ENCODE measurements at regions not wholly inside any gene's neighbourhood (a gene's known extent, or its start where the extent isn't known, plus 50 kb on each side); places are given as distances from the start of the nearest gene placed in this dataset.

DNA sequence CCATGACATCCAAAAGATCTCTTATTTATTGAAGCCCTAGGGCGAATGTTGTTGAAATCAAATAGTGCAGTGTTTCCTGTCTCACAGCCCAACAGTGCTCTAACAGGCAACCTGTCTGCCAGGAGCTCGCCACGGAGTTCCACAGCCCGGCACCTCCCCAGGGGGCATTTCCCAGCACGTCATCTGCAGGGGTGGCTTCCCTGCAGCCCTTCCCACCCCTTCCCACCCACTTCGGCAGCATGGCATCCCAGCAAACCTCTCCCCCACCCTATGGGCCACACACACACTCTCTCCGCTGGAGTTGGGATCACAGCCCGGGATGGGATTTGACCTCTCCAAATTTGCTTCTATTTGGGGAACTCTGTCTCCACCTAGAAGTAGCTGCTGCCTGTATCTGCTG is 62.7 kb upstream of the C14orf180 start:
- ChIA-PET POLR2A (ENCODE audit: unreplicated experiment) (no interaction called here), CTCF (no interaction called here)
- Histone ChIP-seq H3K27me3 (ENCODE audit: insufficient read depth, low read depth) (peaks cover 99% of the 10 kb centered on the region), H3K36me3 (ENCODE audit: low read depth) (no peaks in the 10 kb centered on the region), H3K4me1 (replicated peaks; ENCODE audit: insufficient read depth) (no peaks in the 10 kb centered on the region), H4K20me1 (ENCODE audit: insufficient read depth) (no peaks in the 10 kb centered on the region), H3F3A (ENCODE audit: insufficient read depth, low read depth) (no peaks in the 10 kb centered on the region), H3K9me2 (ENCODE audit: insufficient read depth) (no peaks in the 10 kb centered on the region), H3K27ac (no peak overlapping the region), H3K79me2 (ENCODE audit: low read depth) (no peaks in the 10 kb centered on the region), H3K4me2 (no peak overlapping the region), H3K9me3 (ENCODE audit: insufficient read depth, low read depth) (no peaks in the 10 kb centered on the region), H3K4me3 (no peak overlapping the region), H2AFZ (no peak overlapping the region)
- TF ChIP-seq, protein P1, sequence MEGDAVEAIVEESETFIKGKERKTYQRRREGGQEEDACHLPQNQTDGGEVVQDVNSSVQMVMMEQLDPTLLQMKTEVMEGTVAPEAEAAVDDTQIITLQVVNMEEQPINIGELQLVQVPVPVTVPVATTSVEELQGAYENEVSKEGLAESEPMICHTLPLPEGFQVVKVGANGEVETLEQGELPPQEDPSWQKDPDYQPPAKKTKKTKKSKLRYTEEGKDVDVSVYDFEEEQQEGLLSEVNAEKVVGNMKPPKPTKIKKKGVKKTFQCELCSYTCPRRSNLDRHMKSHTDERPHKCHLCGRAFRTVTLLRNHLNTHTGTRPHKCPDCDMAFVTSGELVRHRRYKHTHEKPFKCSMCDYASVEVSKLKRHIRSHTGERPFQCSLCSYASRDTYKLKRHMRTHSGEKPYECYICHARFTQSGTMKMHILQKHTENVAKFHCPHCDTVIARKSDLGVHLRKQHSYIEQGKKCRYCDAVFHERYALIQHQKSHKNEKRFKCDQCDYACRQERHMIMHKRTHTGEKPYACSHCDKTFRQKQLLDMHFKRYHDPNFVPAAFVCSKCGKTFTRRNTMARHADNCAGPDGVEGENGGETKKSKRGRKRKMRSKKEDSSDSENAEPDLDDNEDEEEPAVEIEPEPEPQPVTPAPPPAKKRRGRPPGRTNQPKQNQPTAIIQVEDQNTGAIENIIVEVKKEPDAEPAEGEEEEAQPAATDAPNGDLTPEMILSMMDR (conservative IDR thresholded peaks at IDR 0.05), result no peak
- TF ChIP-seq EZH2 (IDR thresholded peaks at IDR 0.05; ENCODE audit: low read depth), result no peak
- DNase-seq, result no peak
- intact Hi-C loops (cut with micrococcal nuclease; ENCODE audit: unreplicated experiment), result no loop called here
- BruUV-seq (replicated peaks), result no TSS peak

DNA sequence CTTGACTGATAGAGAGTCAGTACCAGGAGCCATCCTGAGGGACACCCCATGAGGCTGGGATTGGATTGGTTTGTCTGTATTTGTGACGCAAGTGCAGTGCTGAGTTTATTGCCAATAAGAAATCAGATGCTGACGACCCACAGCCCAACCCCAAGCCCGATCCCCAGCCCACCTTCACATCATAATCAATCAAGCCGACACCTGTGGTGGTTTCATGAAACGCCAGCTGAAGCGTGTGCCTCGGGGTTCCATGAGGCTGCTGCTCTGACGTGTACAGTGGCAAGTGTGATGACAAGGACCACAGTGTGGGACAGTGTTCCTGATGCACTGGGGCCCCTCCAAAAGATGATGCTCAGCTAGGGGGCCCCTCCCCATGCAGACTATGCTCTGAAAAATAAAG is 62.1 kb upstream of the C14orf180 start:
- TF ChIP-seq EZH2 (IDR thresholded peaks at IDR 0.05; ENCODE audit: low read depth), result no peak
- TF ChIP-seq, protein P1 (conservative IDR thresholded peaks at IDR 0.05), result no peak
- BruUV-seq (replicated peaks), result no TSS peak
- POLR2A ChIA-PET (ENCODE audit: unreplicated experiment), result no interaction called here
- Histone ChIP-seq H3K79me2 (ENCODE audit: low read depth) (no peaks in the 10 kb centered on the region), H3K9me3 (ENCODE audit: insufficient read depth, low read depth) (no peaks in the 10 kb centered on the region), H3K4me1 (replicated peaks; ENCODE audit: insufficient read depth) (no peaks in the 10 kb centered on the region), H3K4me3 (no peak overlapping the region), H3K4me2 (no peak overlapping the region), H3K27me3 (ENCODE audit: insufficient read depth, low read depth) (peaks cover 99% of the 10 kb centered on the region), H3K27ac (no peak overlapping the region), H3F3A (ENCODE audit: insufficient read depth, low read depth) (no peaks in the 10 kb centered on the region), H4K20me1 (ENCODE audit: insufficient read depth) (no peaks in the 10 kb centered on the region), H3K36me3 (ENCODE audit: low read depth) (no peaks in the 10 kb centered on the region), H3K9me2 (ENCODE audit: insufficient read depth) (no peaks in the 10 kb centered on the region), H2AFZ (no peak overlapping the region)
- DNase-seq, result peak in 1 of 2 experiments; percentile 31
- CTCF ChIA-PET, result no interaction called here
- intact Hi-C loops (cut with micrococcal nuclease; ENCODE audit: unreplicated experiment), result no loop called here

GRCh38 chr14:104517867-104518266 is 61.7 kb upstream of the C14orf180 start:
- peak in 1 of 2 experiments; percentile 4 for DNase-seq
- POLR2A ChIA-PET (ENCODE audit: unreplicated experiment), result no interaction called here
- intact Hi-C loops (cut with micrococcal nuclease; ENCODE audit: unreplicated experiment), result no loop called here

More at GRCh38 chr14:104517867-104518266, 61.7 kb upstream of the C14orf180 start:
- no peak overlapping the region for H3K27ac ChIP-seq
- H3F3A ChIP-seq (ENCODE audit: insufficient read depth, low read depth), result no peaks in the 10 kb centered on the region
- no peaks in the 10 kb centered on the region for H3K36me3 ChIP-seq (ENCODE audit: low read depth)
- H3K79me2 ChIP-seq (ENCODE audit: low read depth), result no peaks in the 10 kb centered on the region
- TF ChIP-seq EZH2 (IDR thresholded peaks at IDR 0.05; ENCODE audit: low read depth), result no peak
- TF ChIP-seq, protein P1 (conservative IDR thresholded peaks at IDR 0.05), result no peak
- H3K9me2 ChIP-seq (ENCODE audit: insufficient read depth), result no peaks in the 10 kb centered on the region
- peaks cover 99% of the 10 kb centered on the region for H3K27me3 ChIP-seq (ENCODE audit: insufficient read depth, low read depth)
- H3K4me2 ChIP-seq, result no peak overlapping the region
- no peak overlapping the region for H3K4me3 ChIP-seq
- H2AFZ ChIP-seq, result no peak overlapping the region
- H3K9me3 ChIP-seq (ENCODE audit: insufficient read depth, low read depth), result no peaks in the 10 kb centered on the region
- no peaks in the 10 kb centered on the region for H4K20me1 ChIP-seq (ENCODE audit: insufficient read depth)
- no peaks in the 10 kb centered on the region for H3K4me1 ChIP-seq (replicated peaks; ENCODE audit: insufficient read depth)
- BruUV-seq (replicated peaks), result no TSS peak
- CTCF ChIA-PET, result no interaction called here
